HG03520 (cell line): ENCODE measurements at regions not wholly inside any gene's neighbourhood (a gene's known extent, or its start where the extent isn't known, plus 50 kb on each side); places are given as distances from the start of the nearest gene placed in this dataset.

Experiments
- ATAC-seq: cut with Tn5 transposase; IDR thresholded peaks from one replicate; pipeline ENCODE4 v1.9.1; 2021; ENCODE audit warnings: mild to moderate bottlenecking, moderate library complexity; ENCODE audit not compliant: unreplicated experiment

- no peak for ATAC-seq
Measured at GRCh38 chr3:76664816-76665215, 375.1 kb upstream of the ROBO2 start.

- ATAC-seq, result no peak
Measured at GRCh38 chr3:76668653-76669052, 371.2 kb upstream of the ROBO2 start.

- ATAC-seq, result no peak
Measured at GRCh38 chr3:76669322-76669721, 370.6 kb upstream of the ROBO2 start.

GRCh38 chr3:76673171-76673570 lies 366.7 kb upstream of the ROBO2 start:
- no peak for ATAC-seq

- no peak for ATAC-seq
Measured at GRCh38 chr3:76679541-76679940, 360.4 kb upstream of the ROBO2 start.

GRCh38 chr3:76683256-76683655 lies 356.6 kb upstream of the ROBO2 start:
- no peak for ATAC-seq

GRCh38 chr3:76684946-76685345 lies 355.0 kb upstream of the ROBO2 start:
- no peak for ATAC-seq

- no peak for ATAC-seq
Measured at GRCh38 chr3:76685858-76686257, 354.0 kb upstream of the ROBO2 start.

- no peak for ATAC-seq
Measured at GRCh38 chr3:76687019-76687418, 352.9 kb upstream of the ROBO2 start.

- ATAC-seq, result no peak
Measured at GRCh38 chr3:76694063-76694462, 345.8 kb upstream of the ROBO2 start.

GRCh38 chr3:76698136-76698706 lies 341.7 kb upstream of the ROBO2 start:
- ATAC-seq, result no peak

GRCh38 chr3:76699846-76700245 lies 340.1 kb upstream of the ROBO2 start:
- ATAC-seq, result no peak

- no peak for ATAC-seq
Measured at GRCh38 chr3:76700323-76700722, 339.6 kb upstream of the ROBO2 start.

GRCh38 chr3:76702676-76703075 lies 337.2 kb upstream of the ROBO2 start:
- no peak for ATAC-seq

- ATAC-seq, result no peak
Measured at GRCh38 chr3:76715426-76715825, 324.5 kb upstream of the ROBO2 start.

- no peak for ATAC-seq
Measured at GRCh38 chr3:76723366-76723765, 316.5 kb upstream of the ROBO2 start.

- ATAC-seq, result no peak
Measured at GRCh38 chr3:76724075-76724474, 315.8 kb upstream of the ROBO2 start.

GRCh38 chr3:76724706-76725105 lies 315.2 kb upstream of the ROBO2 start:
- ATAC-seq, result no peak

GRCh38 chr3:76726034-76726433 lies 313.9 kb upstream of the ROBO2 start:
- no peak for ATAC-seq

- no peak for ATAC-seq
Measured at GRCh38 chr3:76728426-76728825, 311.5 kb upstream of the ROBO2 start.

- ATAC-seq, result no peak
Measured at GRCh38 chr3:76731471-76731870, 308.4 kb upstream of the ROBO2 start.

GRCh38 chr3:76733073-76733759 lies 306.7 kb upstream of the ROBO2 start:
- no peak for ATAC-seq

- no peak for ATAC-seq
Measured at GRCh38 chr3:76735152-76735551, 304.7 kb upstream of the ROBO2 start.
